HepG2 (cell line): ENCODE measurements at regions not wholly inside any gene's neighbourhood (a gene's known extent, or its start where the extent isn't known, plus 50 kb on each side); places are given as distances from the start of the nearest gene placed in this dataset.

Source experiments
- ATAC-seq: fragments of 200-7000 bp; cut with Tn5 transposase; 3 replicates; pipeline ENCODE4 v1.9.1; 2020; ENCODE audit warnings: mild to moderate bottlenecking, moderate library complexity
- BruUV-seq: library from RNA; stranded (reverse); fragments of 400-500 nt; replicated peaks from 2 replicates; lab custom pipeline; 2021; lab: Mats Ljungman, UMichigan
- CTCF ChIA-PET: fragments of 300-600 bp; formaldehyde crosslinking; extraction: SDS; loops from one replicate; lab custom pipeline; 2021; ENCODE audit warnings: low total read pairs, inconsistent platforms, low intra/inter-chr PET ratio; lab: Yijun Ruan, JAX
- POLR2A ChIA-PET: fragments of 350-600 bp; sonication (Branson Sonifier 250); formaldehyde crosslinking; loops from one replicate; lab custom pipeline; 2020; ENCODE audit warnings: antibody characterized with exemption, inconsistent platforms; lab: Yijun Ruan, JAX
- DNase-seq: peaks from one replicate; pipeline ENCODE4 v3.0.0-alpha.2; 2015; ENCODE audit warnings: low spot score
- FAIRE-seq: peaks from 3 replicates; lab custom pipeline; 2011; peaks lifted over from hg19 to GRCh38; lab: Jason Lieb, UNC
- H2AFZ ChIP-seq: one replicate; pipeline ENCODE4 v1.6.1; 2011; ENCODE audit warnings: low read length, inconsistent platforms
- H3K27ac ChIP-seq: fragments of 300-600 bp; 3 replicates; pipeline ENCODE4 v1.8.0; 2011; ENCODE audit warnings: mixed run types, mild to moderate bottlenecking, mixed read lengths, low read length, inconsistent platforms; ENCODE audit not compliant: insufficient read depth; ENCODE audit errors: extremely low read length
- H3K27me3 ChIP-seq, 2 experiments: fragments of 200-600 bp in 1 of 2; 2 replicates in 1 of 2; 3 replicates in 1 of 2; pipeline versions ENCODE4 v1.6.0 to v1.8.0; 2011; ENCODE audit warnings: low read length in 2 of 2, mild to moderate bottlenecking in 2 of 2, moderate library complexity in 2 of 2, inconsistent platforms in 1 of 2; ENCODE audit not compliant: insufficient read depth in 2 of 2, control insufficient read depth in 1 of 2
- H3K36me3 ChIP-seq, 2 experiments: fragments of 200-600 bp in 1 of 2; replicated peaks in 1 of 2; 2 replicates in 1 of 2; 3 replicates in 1 of 2; pipeline versions ENCODE4 v1.5.1 to v1.8.0; 2011; ENCODE audit warnings: low read length in 2 of 2, inconsistent platforms in 1 of 2; ENCODE audit not compliant: insufficient read depth in 2 of 2, control insufficient read depth in 1 of 2
- H3K4me1 ChIP-seq: 2 replicates; pipeline ENCODE4 v1.5.1; 2012; ENCODE audit warnings: low read length, inconsistent platforms; ENCODE audit not compliant: insufficient read depth
- H3K4me2 ChIP-seq: 2 replicates; pipeline ENCODE4 v1.6.0; 2011; ENCODE audit warnings: low read depth, low read length, inconsistent platforms
- H3K4me3 ChIP-seq, 3 experiments: fragments of 200-600 bp in 1 of 3; sonication (generic), shearing (Covaris generic) in 1 of 3; replicated peaks in 1 of 3; 2 replicates each; pipeline ENCODE4 v1.5.1; 2011 to 2016; ENCODE audit warnings: low read length in 3 of 3, inconsistent platforms in 2 of 3, low read depth in 2 of 3, mild to moderate bottlenecking in 2 of 3, control low read depth in 1 of 3, mixed read lengths in 1 of 3; ENCODE audit not compliant: insufficient read depth in 1 of 3
- H3K79me2 ChIP-seq: one replicate; pipeline ENCODE4 v1.6.1; 2011; ENCODE audit warnings: low read length, inconsistent platforms; ENCODE audit not compliant: insufficient read depth
- H3K9ac ChIP-seq: 2 replicates; pipeline ENCODE4 v1.6.0; 2011; ENCODE audit warnings: mild to moderate bottlenecking, low read depth, low read length, inconsistent platforms; ENCODE audit not compliant: insufficient read depth
- H3K9me3 ChIP-seq: 2 replicates; pipeline ENCODE4 v1.5.1; 2012; ENCODE audit warnings: mild to moderate bottlenecking, low read length
- H4K20me1 ChIP-seq: 2 replicates; pipeline ENCODE4 v1.6.0; 2011; ENCODE audit warnings: inconsistent platforms, mild to moderate bottlenecking, low read length, moderate library complexity; ENCODE audit not compliant: insufficient read depth
- FOXP1 ChIP-seq, 2 experiments: fragments of 450-650 bp in 1 of 2; IDR thresholded peaks; 2 replicates each; pipeline ENCODE4 v1.6.1; 2017 to 2018; ENCODE audit warnings: antibody characterized with exemption in 1 of 2
- HNF1B ChIP-seq: sonication (generic); formaldehyde crosslinking; IDR thresholded peaks from 2 replicates; pipeline ENCODE4 v1.5.1; 2020; ENCODE audit warnings: mild to moderate bottlenecking, moderate library complexity, missing genetic modification reagents
- KLF16 ChIP-seq, 2 experiments: sonication (generic) in 1 of 2; formaldehyde crosslinking in 1 of 2; IDR thresholded peaks; 2 replicates each; pipeline versions ENCODE4 v1.6.1 to v1.8.0; 2016 to 2023; ENCODE audit warnings: missing genetic modification reagents in 2 of 2, missing compliant biosample characterization in 1 of 2
- USF2 ChIP-seq, 2 experiments: sonication (generic) in 1 of 2; formaldehyde crosslinking in 1 of 2; IDR thresholded peaks; 2 replicates each; pipeline versions ENCODE4 v1.5.1 to v1.6.1; 2011 to 2020; ENCODE audit warnings: borderline replicate concordance in 1 of 2, low read depth in 1 of 2, low read length in 1 of 2, mild to moderate bottlenecking in 1 of 2, missing genetic modification reagents in 1 of 2, moderate library complexity in 1 of 2
- ZNF441 ChIP-seq: sonication (generic); formaldehyde crosslinking; IDR thresholded peaks from 2 replicates; pipeline ENCODE4 v1.7.0; 2021; ENCODE audit warnings: missing genetic modification reagents, borderline replicate concordance
- ZNF547 ChIP-seq: sonication (generic); formaldehyde crosslinking; IDR thresholded peaks from 2 replicates; pipeline ENCODE4 v1.5.1; 2020; ENCODE audit warnings: mild to moderate bottlenecking, missing genetic modification reagents
- ZNF678 ChIP-seq: sonication (generic); formaldehyde crosslinking; IDR thresholded peaks from 2 replicates; pipeline ENCODE4 v1.4.0; 2020; ENCODE audit warnings: mild to moderate bottlenecking, missing genetic modification reagents
- WGBS: methylation state at CpG from one replicate; pipeline ENCODE4 v1.1.6; 2017; ENCODE audit warnings: low lambda C conversion rate; 5-methylcytosine and 5-hydroxymethylcytosine counted together
- in situ Hi-C: cut with HindIII; loops from 2 replicates; pipeline ENCODE4 v1.10.0; 2017; ENCODE audit warnings: low pct_unique_long_range_greater_than_20kb; ENCODE audit not compliant: extremely low pct_ligation_motif_present
- intact Hi-C: fragments of 100-400 bp; cut with micrococcal nuclease; formaldehyde crosslinking; loops from one replicate; pipeline ENCODE4 v1.10.0; 2022; ENCODE audit not compliant: unreplicated experiment

- TF ChIP-seq USF2 (IDR thresholded peaks at IDR 0.05; ENCODE audit: low read depth, low read length) (no peak), USF2 (CRISPR knock-in tag; IDR thresholded peaks at IDR 0.05; ENCODE audit: borderline replicate concordance) (no peak), FOXP1 (IDR thresholded peaks at IDR 0.05) (no peak), FOXP1 (CRISPR knock-in tag; IDR thresholded peaks at IDR 0.05) (no peak)
- TF ChIP-seq, all 625 proteins: peak for 0
Observed at GRCh38 chr18:33812186-33812585, 234.2 kb downstream of the ASXL3 start (continued).

GRCh38 chr18:33805592-33805991 is 227.6 kb downstream of the ASXL3 start:
- no peak overlapping the region for H3K9ac ChIP-seq
- H3K36me3 ChIP-seq, result no peaks in the 10 kb centered on the region
- H3K79me2 ChIP-seq, result no peaks in the 10 kb centered on the region
- intact Hi-C loops, result no loop called here
- DNase-seq (no peak), ATAC-seq (no peak), FAIRE-seq (no peak)
- no peak overlapping the region for H2AFZ ChIP-seq
- no peak for TF ChIP-seq HNF1B (CRISPR knock-in tag)
- no peak for TF ChIP-seq ZNF678
- TF ChIP-seq KLF16 (CRISPR knock-in tag; IDR thresholded peaks at IDR 0.05), result no peak
- TF ChIP-seq ZNF441, result no peak
- no peak for TF ChIP-seq ZNF547 (CRISPR knock-in tag)
- no peak overlapping the region for H3K27ac ChIP-seq
- H3K9me3 ChIP-seq, result no peaks in the 10 kb centered on the region
- no TSS peak for BruUV-seq
- no peaks in the 10 kb centered on the region for H4K20me1 ChIP-seq
- H3K27me3 ChIP-seq, result no peaks in the 10 kb centered on the region
- no peak overlapping the region for H3K4me3 ChIP-seq
- under 1% methylated on average over 4 of the region's 4 CpGs for WGBS
- ChIA-PET CTCF (no interaction called here), POLR2A (no interaction called here)
- H3K4me2 ChIP-seq, result no peak overlapping the region
- in situ Hi-C loops, result no loop called here
- no peaks in the 10 kb centered on the region for H3K4me1 ChIP-seq
